ENCODE measurements at regions not wholly inside any gene's neighbourhood (a gene's known extent, or its start where the extent isn't known, plus 50 kb on each side); places are given as distances from the start of the nearest gene placed in this dataset.
"Not testable (repeated sequence)": the region's sequence is repeated elsewhere in the genome, so short reads cannot be mapped to it uniquely, and the experiment has no call there.

DNA sequence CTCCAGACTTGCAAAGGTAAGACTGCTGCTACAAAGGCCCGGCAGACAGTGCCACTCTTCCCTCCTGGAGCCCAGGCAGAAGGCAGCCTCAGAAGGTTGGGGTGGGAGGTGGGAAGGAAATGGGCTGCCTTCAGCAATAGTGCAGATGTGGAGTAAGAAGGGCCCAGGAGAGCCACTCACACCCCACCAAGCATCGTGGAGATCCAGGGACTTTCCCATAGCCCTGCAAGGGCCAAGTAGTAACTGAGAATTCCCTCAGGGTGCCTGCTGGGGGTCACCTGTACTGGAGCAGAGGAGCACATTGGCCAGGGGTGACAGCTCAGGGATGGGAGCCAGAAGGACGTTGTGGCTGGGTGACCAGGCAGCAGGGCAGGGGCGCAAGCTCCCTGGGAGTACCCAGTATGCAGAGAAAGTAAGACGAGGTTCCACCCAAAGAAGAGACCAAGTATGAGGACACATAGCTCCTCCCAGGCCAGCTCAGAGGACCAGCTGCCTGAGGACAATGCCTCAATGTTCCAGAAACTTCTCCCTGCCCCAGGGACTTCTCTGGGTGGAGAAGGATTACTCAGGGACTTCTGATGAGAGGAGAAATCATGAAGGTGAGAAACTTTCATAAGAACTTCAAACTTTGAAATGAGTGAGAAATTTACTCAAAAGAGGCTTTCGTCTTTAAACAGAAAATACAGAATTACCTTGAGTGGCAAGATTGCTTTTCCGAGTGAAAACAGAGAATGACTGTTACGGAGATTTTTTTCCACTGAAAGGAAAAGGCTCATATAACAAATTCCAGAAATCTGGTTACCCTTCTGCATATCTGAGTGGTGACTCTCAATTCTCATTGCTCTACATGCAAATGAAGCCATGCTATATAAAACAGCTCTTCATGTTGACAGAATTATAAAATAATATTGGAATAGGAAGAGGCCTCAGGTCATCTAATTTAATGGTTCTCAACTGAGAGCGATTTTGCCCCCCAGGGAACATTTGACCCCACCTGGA is 87.9 kb upstream of the TRIO start:
- no peak for DNase-seq (ENCODE audit: low read depth)

DNA sequence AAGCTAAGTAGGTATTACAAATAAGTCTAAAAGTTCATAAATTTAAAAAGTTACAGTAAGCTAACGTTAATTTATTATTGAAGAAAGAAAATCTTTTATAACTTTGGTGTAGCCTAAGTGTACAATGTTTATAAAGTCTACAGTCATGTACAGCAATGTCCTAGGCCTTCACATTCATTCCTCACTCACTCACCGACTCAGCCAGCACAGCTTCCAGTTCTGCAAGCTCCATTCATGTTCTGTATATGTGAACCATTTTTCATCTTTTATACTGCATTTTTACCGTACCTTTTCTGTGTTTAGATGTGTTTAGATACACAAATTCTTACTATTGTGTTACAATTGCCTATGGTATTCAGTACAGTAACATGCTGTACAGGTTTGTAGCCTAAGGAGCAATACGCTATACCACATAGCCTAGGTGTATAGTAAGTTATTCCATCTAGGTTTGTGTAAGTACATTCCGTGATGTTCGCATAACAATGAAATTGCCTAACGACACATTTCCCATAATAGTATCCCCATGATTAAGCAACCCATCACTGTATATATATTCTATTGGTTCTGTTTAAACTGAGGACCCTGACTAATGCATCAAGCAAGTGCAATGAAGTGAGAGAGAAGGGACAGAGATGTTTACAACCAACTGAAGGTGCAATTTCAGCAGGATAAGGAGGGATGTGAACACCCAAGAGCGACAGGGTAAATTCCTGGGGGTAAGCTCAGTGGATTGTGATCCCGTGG is 88.9 kb upstream of the TRIO start:
- DNase-seq (ENCODE audit: low read depth) = no peak

DNA sequence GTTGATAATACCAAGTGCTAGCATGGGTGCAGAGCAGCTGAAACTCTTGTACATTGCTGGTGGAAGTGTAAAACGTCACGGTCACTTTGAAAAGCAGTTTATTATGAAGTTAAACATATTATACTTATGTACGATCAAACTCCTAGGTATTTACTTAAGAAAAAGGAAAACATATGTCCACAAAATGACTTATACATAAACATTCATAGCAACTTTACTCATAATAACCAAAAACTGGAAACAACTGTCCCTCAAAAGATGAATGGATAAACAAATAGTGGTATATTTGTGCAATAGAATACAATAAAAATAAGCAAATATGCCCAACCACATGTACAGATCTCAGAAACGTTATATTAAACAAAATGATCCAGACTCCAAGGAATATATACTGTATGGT is 92.3 kb upstream of the TRIO start:
- no peak for DNase-seq (ENCODE audit: low read depth)

DNA sequence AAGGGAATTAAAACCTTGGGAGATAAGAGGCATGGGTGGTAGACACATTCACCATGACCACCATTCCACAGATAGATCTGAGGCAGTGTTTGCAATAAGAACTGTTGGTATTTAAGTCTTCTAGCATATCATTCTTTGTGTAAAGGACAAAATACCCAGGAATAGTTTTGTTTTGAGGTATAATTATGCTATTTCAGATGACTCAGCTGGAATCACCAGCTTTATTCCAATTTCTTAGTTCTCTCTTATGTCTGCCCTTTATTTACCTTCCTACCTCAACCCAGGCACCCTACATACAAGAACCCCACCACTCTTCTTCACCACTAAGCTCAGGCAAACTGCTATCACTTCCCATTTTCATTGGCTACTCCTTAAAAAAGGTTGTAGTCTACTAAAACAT is 94.7 kb upstream of the TRIO start:
- no peak for DNase-seq (ENCODE audit: low read depth)

DNA sequence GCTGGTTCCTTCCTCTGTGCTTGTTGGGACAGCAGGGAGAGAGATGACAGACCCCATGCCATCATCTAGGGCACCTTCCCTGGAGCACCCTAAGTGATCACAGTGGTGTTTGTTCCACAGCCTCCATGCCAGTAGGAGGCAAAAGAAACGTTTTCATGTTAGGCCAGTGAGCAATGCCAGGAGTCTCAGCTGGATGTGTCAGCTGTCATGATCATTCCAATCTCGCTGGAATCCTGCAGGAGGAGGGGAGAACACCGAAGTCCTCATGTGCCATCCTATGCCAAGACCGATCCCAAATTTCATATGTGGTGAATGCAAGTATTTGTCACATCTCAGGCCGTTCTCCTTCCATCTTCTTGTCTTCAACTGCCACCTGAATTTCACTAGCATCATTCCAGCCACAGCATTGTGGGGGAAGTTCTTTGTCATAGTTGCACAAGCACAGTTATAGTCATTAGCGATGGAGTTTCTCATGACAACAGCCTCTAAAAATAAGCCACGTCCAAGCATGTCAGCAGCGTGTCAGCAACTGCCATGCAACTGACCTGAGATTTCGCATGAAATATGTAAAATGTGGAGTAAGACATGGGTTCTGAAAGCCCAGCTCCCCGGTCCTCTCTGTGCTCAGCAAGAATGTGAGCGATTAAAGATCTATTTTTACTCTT is 97.2 kb upstream of the DNAH5 start:
- DNase-seq (ENCODE audit: low read depth) = no peak

DNA sequence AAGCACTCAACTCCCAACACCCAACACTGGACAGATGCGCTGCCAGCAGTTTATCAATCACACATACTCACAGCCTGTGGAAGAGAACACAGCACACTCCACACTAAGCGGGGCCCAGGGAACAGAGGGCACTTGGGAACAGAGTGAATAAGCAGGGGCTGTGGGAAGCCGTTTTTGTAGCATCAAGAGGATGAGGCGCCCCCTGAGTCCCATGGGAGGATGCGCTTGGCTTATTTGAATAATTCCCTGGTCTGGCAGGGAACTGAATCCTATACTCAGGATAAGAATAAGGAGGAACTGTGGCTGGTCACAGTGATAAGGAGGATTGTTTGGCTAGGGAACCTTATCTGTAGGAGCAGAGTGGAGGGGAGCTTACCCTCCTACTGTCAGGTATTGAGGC is 96.1 kb upstream of the DNAH5 start:
- DNase-seq (ENCODE audit: low read depth) = no peak

DNA sequence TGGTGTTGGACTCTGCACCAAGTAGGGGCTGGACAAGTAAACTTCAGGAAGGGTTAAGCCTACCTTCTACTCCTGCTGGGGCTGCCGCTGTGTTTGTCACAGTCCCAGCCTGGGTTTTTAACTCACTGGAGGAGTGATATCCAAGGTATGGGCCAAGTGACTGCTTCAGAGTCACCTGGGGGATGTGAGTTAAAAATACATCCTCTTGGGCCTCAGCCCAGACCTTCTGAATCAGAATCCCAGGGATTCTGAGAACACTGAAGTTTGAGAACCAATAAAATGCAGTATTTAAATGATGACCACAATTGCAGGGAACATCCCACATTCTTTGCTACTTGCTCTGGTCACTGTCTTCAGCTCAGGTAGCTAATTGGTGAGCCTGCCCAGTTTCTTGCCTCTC is 95.1 kb upstream of the DNAH5 start:
- peak; percentile 72 for DNase-seq (ENCODE audit: low read depth)

DNA sequence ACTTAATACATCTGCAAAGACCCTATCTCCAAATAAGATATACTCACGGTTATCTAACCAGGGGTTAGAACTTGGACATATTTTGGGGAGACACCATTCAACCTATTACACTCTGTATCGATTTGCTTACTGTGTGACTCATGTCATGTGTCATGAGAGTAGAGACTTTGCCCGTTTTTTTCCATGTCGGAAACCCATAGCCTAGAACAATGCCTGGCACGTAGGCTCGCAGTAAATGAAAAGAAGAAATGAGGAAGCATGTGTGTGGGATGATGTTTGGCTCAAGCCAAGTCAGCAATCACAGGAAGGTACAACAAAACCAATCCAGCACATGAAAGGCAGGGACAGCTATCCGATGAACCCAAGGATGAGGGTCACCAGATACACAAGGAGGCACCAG is 94.6 kb upstream of the DNAH5 start:
- peak; percentile 73 for DNase-seq (ENCODE audit: low read depth)

DNA sequence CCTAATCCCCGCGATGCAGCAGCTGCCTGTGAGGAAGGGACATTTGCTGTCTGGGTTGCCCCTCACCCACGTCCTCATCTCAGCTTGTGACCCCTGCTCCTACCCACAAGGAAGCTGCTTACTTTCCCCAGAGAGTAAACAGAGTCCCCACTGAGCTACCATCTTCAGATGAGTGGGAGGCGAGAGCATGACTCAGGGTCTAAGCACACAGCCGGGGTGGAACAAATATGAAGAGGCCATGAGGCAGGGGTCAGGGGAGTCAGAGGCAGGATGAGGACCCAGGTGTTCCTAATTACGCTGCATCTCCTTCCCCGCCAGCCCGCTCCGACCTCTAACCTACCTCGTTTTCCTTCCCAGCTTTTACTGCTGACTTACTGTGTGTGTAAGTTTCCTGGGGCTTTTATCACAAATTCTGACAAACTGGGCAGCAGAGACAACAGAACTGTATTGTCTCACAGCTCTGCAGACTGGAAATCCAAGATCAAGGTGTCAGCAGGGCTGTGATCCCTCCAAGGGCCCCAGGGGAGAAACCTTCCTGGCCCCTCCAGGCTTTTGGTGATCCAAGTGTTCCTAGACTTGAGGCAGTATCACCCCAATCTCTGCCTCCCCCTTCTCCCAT is 94.0 kb upstream of the DNAH5 start:
- DNase-seq (ENCODE audit: low read depth) = peak; percentile 81

DNA sequence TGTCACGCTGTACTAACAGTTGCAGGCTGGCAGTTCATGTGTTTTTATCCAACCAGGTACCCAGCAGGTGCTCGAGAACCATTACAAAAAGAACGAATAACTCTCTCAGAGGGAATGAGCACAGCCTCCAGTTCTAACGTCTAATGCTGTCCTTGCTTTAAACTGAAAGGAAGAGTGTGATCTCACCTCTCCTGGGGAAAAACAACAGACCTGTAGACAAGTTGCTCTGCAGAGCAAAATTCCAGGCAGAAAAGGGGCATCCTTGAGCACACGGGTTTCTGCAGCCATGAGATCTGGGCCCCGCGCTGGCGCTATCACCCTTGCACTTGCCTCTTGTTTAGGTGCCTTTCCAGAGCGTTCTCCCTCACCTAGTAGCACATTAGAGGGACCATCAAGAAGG is 92.5 kb upstream of the DNAH5 start:
- no peak for DNase-seq (ENCODE audit: low read depth)

DNA sequence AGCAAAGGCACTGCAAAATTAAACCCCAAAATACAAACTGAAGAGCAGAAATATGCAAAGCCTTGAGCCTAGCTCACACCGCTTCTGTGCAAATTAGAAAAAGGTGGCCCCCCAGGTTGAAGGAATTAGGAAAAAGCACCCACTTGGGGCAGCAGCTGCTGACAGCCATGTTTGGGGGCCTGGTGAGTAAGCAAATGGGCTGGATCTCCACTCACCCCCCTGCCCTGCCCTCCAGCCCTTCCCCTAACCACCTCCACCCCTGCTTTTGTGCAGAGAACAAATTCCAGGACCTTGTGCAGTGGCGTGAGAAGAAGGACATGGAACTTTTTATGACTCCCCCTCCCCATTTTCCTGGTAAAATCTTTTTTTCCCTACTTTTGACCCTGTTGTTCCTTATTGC is 92.0 kb upstream of the DNAH5 start:
- peak; percentile 84 for DNase-seq (ENCODE audit: low read depth)

DNA sequence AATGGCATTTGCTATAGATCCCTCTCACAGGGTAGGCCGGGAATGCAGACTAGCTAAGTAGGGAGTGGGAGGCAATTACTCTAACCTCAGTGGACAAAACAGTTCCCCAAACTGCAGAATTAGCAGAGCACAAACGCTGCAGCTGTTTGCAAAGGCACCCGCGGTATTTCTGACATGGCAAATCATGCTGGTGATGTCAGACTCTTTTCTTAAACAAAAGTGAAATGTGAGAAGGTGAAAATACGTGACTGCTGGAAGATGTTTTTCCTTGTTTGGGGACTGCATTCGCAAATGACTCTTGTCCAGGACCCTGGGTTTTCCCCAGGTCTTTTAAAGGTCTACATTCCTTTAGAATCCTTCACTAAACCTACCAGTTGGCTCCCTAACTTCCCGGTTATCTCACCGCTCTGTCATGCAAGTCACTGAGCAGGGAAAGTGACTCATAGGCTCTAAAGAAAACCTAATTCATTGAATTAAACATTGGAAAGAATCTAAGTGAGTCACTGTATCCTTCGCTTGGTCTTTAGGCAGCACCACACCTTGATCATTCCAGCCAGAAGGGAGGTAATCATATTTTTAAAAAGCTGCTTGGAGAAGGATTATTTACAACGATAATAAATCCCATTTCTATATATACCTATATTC is 91.5 kb upstream of the DNAH5 start:
- peak; percentile 100 for DNase-seq (ENCODE audit: low read depth)

DNA sequence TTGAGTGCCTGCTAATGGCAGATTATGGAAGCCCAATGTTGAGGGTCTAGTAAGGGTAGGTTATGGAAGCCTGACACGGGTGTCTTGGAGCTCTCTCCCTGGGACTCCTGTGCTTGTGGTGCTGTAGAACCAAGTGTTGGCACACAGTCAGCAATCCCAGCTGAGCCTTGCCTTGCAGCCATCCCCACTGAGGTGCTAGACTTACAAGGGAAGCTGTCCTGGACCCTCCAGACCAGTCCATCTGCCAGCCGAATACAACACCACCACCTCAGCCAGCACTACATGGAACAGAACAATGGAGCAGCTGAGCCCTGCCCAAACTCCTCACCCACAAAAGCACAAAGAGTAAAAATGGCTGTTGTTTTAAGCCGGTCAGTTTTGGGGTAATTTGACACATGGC is 90.5 kb upstream of the DNAH5 start:
- peak; percentile 14 for DNase-seq (ENCODE audit: low read depth)

DNA sequence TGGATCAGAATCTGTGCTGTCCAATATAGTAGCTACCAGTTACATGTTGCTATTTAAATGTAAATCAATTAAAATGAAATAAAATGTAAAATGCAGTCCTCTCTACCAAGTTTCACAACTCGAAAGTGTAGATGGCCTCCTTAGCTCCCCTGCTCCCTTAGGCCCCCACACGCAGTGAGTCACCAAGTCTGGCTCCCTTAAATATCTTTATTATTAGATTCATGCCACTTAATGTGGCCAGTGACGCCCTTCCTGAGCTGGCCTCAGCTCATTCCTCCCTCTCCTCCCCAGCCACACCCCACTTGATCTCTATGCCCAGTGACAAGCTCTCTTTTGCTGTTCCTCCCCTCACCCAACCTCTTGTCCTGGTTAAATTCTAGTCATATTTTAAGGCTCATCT is 88.4 kb upstream of the DNAH5 start:
- peak; percentile 92 for DNase-seq (ENCODE audit: low read depth)

DNA sequence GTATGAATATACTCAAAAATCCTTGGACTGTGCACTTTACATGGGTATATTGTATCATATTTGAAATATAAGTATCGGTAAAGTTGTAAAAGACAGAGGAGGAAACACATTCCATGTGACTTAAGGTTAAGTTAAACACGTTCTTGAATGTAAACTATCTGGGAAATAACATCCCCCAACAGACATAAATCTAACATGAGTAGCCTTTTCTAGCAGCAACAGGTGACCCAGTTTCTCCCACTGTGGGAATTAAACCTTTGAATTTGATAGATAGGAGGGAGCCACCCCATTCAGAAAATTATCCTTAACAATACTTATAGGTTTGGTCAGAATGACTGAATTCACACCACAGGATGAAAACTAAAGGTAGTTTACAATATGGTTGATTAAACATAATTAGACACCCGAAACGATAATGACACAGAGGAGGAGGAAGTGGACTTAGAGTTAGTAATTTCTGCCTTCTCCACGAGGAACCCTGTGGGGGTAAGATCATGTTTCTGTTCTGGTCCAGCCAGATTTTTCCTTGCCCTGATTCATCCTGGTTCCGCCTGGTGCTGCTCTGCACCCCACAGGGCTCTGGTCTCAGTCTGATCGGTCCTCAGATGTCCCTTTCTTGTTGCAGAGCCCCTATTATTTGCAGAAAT is 84.6 kb upstream of the DNAH5 start:
- no peak for DNase-seq (ENCODE audit: low read depth)

DNA sequence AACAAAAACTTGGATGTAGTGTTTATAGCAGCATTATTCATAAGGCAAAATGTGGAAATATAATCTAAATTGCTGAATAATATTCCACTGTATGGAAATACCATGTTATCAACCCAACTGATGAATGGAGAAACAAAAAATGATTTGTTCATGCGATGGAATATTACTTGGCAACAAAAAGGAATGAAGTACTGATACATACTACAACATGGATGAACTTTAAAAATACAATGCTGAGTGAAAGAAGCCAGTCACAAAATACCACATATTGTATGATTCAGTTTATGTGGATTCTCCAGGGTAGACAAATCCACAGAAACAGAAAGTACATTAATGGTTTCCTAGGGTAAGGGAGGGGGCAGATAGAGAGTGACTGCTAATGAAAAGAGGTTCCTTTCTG is 83.7 kb upstream of the DNAH5 start:
- DNase-seq (ENCODE audit: low read depth) = no peak

DNA sequence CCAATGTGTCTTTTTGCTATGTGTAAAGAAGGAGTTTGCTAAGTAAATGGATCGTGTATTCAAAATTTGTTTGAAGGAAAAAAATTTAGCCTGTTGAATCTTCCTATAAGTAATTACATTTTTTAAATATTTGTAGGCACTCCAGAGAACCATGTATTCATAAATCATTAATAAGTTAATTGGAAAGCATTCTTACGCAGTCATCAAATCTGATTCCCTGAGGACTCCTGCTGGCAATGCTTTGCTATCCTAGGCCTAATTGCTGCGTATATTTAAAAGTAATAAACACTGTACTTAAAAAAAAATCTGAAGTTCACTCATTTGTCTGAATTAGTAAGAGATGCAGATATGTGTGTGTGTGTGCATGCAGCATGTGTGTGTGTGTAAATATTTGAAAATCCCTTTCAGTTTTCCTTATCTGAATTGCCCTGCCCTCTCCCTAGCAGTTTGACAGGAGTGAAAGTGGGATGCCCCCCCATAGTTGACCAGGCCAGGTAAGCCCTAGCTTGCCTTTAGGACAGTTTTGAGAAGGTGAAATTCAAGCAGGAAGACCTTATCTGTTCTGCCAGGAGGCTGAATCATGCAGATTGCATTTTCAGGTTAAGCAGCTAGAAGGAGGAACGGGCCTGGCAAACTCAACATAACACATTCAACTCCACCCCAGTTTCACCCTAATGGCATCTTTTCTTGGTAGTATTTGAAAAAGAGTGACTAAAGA is 81.2 kb upstream of the DNAH5 start:
- DNase-seq (ENCODE audit: low read depth) = no peak

DNA sequence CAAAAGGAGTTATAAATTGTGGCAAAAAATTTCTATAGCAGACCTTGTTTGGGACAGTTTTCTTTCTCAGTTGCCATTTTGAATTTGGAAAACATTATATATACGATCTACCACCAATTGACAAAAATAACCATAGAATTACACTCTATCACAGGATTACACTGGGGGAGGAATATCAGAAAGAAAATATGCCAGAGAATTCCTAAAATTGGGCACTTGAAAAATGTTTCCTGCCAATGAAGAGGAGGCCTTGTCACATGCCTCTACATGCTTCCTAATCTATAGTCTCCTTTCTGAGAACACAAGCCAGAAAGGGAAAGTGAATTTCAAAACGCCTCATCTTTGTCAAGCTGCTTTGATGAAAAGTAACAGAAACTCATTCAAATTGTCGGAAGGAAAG is 78.5 kb upstream of the DNAH5 start:
- DNase-seq (ENCODE audit: low read depth) = no peak

DNA sequence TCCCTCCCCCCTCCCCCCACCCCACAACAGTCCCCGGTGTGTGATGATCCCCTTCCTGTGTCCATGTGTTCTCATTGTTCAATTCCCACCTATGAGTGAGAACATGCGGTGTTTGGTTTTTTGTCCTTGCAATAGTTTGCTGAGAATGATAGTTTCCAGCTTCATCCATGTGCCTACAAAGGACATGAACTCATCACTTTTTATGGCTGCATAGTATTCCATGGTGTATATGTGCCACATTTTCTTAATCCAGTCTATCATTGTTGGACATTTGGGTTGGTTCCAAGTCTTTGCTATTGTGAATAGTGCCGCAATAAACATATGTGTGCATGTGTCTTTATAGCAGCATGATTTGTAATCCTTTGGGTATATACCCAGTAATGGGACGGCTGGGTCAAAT is 76.5 kb upstream of the DNAH5 start:
- DNase-seq (ENCODE audit: low read depth) = not testable (repeated sequence)

DNA sequence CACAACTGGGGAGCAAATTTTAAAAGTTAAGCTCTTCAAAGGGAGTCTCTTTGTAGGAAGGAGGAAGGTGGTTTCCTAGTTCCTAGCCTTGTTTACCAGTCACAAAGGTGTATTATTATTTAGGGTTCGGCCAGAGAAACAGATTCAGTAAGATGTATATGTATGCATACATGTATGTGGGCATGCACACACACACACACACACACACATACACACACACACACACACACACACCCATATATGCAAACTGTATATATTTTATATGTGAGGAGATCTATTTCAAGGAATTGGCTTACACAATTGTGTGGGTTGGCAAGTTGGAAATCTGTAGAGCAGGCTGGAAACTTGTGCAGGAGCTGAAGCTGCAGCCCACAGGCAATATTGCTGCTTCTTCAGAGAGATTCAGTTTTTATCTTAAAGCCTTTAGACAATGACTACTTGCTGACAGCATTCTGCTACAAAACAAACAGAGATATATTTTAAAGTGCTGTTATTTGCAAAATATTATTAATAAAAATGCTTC is 75.3 kb upstream of the DNAH5 start:
- no peak for DNase-seq (ENCODE audit: low read depth)
